GM06990 (cell line): ENCODE measurements at regions not wholly inside any gene's neighbourhood (a gene's known extent, or its start where the extent isn't known, plus 50 kb on each side); places are given as distances from the start of the nearest gene placed in this dataset.

Experiments used
- DNase-seq: peaks from one replicate; pipeline ENCODE4 v3.0.0-alpha.2; 2011; ENCODE audit not compliant: insufficient read length; ENCODE audit errors: extremely low read depth
- H3K27me3 ChIP-seq: replicated peaks from 2 replicates; pipeline ENCODE4 v1.6.0; 2011; ENCODE audit warnings: low read length; ENCODE audit not compliant: control insufficient read depth, insufficient read depth
- H3K36me3 ChIP-seq: 2 replicates; pipeline ENCODE4 v1.5.1; 2011; ENCODE audit warnings: low read length; ENCODE audit not compliant: control insufficient read depth, insufficient read depth
- H3K4me3 ChIP-seq: replicated peaks from 2 replicates; pipeline ENCODE4 v1.5.1; 2011; ENCODE audit warnings: low read depth, mild to moderate bottlenecking, control low read depth, low read length
- CTCF ChIP-seq: IDR thresholded peaks from 2 replicates; pipeline ENCODE4 v1.5.1; 2011; ENCODE audit warnings: low read length, control low read depth, mild to moderate bottlenecking, inconsistent platforms; ENCODE audit not compliant: insufficient read depth, poor library complexity, severe bottlenecking

GRCh38 chr14:104362761-104363605 lies 216.6 kb upstream of the C14orf180 start:
- TF ChIP-seq CTCF: no peak
- no peak for DNase-seq
- no peaks in the 10 kb centered on the region for H3K36me3 ChIP-seq
- no peaks in the 10 kb centered on the region; the same call in 1 of the 2 replicates for H3K27me3 ChIP-seq
- no peak overlapping the region for H3K4me3 ChIP-seq

DNA sequence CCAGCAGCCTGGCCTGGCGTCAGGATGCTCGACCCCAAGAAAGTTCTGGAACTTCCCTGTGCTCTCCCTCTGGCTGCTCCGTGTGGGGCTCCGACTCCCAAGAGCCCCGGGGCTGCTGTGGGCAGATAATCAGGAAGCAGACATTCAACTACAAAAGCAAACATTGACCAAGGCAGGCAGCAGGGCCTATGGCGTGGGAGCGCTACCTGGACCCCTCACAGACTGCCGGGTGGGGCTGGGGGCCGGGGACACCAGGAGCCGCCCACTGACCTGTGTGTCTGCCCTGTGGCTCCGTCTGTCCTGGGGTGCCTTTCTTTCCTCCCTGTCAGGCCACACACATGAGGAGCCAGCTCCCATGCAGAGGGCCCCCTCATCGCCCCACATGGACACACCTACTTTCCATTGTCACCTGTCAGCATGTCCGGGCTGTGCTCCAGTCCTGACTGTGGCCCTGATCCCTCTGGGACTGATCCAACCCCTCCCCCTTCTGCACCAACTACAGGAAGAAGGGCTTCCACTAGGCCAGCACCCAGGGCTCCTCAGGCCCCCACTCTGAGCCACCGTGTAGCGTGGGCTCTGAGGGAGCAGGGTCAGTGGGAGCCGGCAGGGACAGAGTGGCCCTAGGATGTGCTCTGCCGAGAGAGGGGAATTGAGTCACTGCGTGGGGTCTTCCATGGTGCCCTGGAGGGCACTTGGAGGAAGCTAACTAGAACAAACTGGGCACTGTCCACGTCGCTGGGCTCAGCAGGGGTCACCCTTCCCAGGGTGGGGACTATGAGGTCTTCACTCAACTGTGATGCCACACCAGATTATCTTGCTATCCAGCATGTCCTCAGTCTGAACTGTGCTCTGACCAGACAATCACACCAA lies 215.4 kb upstream of the C14orf180 start:
- DNase-seq: no peak
- H3K27me3 ChIP-seq: no peaks in the 10 kb centered on the region; the same call in 1 of the 2 replicates
- H3K36me3 ChIP-seq: no peaks in the 10 kb centered on the region
- TF ChIP-seq CTCF: no peak
- no peak overlapping the region for H3K4me3 ChIP-seq

DNA sequence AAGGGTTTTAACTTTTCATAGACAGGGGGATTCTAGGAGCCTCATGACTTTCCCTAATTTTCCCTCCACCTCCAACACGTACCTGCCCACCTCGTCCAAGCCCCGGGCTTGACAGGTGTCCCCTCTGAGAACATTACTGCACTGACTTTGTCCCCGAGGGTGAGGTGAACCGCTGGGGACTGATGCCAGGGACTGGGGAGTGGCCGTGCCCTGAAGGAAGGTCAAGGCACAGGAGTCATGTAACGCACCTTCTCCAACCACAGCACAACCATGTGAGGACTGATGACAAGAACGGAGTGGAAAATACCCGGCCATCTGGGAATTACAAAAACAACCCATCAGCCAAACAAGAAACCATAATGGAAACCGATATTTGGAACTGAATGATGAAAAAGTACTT lies 214.7 kb upstream of the C14orf180 start:
- no peaks in the 10 kb centered on the region; the same call in 1 of the 2 replicates for H3K27me3 ChIP-seq
- H3K4me3 ChIP-seq: no peak overlapping the region
- TF ChIP-seq CTCF: no peak
- DNase-seq: no peak
- H3K36me3 ChIP-seq: no peaks in the 10 kb centered on the region

GRCh38 chr14:104366931-104367865 lies 212.4 kb upstream of the C14orf180 start:
- Histone ChIP-seq H3K36me3 (no peaks in the 10 kb centered on the region), H3K4me3 (no peak overlapping the region), H3K27me3 (no peaks in the 10 kb centered on the region; the same call in 1 of the 2 replicates)
- DNase-seq: no peak
- no peak for TF ChIP-seq CTCF
